NCI-H2196 (cell line): ENCODE measurements at regions not wholly inside any gene's neighbourhood (a gene's known extent, or its start where the extent isn't known, plus 50 kb on each side); places are given as distances from the start of the nearest gene placed in this dataset.
"Not testable (repeated sequence)": the region's sequence is repeated elsewhere in the genome, so short reads cannot be mapped to it uniquely, and the experiment has no call there.

Source experiments
- DNase-seq: peaks from one replicate; lab custom pipeline; 2025; ENCODE audit not compliant: unreplicated experiment; lab: John Stamatoyannopoulos, UW

- no peak for DNase-seq
Observed at GRCh38 chr18:65206551-65207260, 544.1 kb upstream of the CDH7 start.

- no peak for DNase-seq
Observed at GRCh38 chr18:65202091-65202490, 548.7 kb upstream of the CDH7 start.

DNA sequence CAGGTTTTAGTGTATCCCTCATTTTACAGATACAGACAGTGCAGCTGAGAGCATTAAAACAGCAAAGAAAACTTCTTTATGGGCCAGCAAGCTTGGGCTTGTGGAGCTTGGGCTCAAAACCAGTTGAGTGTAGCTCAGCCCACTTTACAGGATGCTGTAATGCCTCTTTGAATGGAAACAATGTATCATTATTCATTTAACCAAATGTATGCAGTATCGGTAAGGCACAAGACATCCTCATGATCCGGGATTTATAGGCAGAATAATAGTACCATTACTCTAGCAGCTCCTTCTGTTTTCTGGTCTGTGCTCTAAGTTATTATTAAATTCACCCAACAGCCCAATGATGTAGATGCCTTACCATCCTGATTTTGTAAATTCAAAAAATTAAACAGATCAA is 575.1 kb upstream of the CDH7 start:
- no peak for DNase-seq

DNA sequence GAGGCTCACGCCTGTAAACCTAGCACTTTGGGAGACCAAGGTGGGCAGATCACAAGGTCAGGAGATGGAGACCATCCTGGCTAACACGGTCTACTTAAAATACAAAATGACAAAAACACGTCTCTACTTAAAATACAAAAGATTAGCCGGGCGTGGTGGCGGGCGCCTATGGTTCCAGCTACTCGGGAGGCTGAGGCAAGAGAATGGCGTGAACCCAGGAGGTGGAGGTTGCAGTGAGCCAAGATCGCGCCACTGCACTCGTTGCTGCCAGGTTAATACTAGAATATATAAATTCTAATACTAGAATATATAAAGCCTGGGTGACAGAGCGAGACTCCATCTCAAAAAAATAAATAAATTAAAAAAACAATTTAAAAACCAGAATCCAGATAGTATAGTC is 588.7 kb upstream of the CDH7 start:
- DNase-seq = not testable (repeated sequence)

DNA sequence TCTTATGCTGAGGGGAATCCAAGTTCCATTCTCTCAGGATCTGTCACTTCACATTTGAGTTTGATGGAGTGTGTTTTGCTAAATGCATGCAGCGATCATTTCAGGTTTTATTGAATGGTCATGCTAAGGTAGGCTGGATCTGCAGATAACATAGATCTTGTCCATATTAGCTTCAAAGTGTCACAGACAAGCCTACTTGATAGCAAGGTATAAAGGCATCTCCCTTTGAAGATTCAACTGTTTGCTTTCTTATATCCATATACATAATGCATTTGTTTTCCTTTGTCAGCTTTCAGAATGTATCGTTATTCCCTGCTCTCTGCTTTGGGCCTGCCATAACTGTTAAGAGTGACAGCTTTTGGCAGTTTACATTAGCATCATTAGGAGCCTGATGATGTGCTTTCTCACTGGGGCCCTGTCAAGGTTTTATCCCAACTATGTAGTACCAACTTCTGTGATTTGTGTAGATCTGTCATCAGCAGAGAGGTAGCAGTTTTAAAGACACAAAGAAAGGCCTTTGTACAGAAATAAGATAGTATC is 604.3 kb upstream of the CDH7 start:
- no peak for DNase-seq

GRCh38 chr18:65145312-65145711 is 605.5 kb upstream of the CDH7 start:
- no peak for DNase-seq

DNA sequence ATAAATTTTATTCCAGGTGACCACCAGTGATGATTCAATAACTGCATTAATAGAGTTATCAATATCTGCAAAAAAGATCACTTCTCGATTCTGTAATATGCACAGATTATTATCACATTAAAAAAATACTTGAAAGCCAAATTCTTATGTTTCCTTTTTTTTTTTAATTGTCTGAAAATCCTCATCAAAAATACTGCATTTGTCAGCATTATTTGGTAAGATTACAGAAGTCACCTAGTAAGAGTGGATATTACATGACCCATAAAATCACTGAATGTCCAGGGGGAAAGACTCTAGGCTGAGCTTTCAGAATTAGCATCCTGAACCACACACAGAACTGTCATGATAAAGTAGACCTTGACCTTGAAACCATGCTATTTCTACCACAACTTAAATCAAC is 617.2 kb upstream of the CDH7 start:
- DNase-seq = no peak

- DNase-seq = no peak
Observed at GRCh38 chr18:65124633-65125032, 626.2 kb upstream of the CDH7 start.

- no peak for DNase-seq
Observed at GRCh38 chr18:65103864-65104263, 646.9 kb upstream of the CDH7 start.

DNA sequence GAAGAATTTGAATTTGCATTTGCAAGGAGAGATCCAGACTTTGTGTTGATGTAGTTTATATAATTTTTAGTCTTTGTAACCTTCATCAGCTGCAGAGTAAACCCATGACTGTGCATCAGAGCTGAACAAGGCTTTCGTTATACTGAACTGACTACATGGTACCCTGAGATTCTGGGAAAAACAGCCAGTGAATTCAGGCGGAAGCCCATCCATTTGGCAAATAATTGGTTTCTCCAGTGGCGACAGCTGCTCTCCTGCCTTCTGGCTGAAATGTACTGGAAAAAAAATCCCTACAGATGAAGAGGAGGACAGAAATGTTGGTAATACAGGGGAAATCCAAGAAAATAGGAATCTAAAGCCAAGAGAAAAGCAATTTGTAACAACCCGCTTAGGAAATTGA is 657.5 kb upstream of the CDH7 start:
- DNase-seq = no peak

DNA sequence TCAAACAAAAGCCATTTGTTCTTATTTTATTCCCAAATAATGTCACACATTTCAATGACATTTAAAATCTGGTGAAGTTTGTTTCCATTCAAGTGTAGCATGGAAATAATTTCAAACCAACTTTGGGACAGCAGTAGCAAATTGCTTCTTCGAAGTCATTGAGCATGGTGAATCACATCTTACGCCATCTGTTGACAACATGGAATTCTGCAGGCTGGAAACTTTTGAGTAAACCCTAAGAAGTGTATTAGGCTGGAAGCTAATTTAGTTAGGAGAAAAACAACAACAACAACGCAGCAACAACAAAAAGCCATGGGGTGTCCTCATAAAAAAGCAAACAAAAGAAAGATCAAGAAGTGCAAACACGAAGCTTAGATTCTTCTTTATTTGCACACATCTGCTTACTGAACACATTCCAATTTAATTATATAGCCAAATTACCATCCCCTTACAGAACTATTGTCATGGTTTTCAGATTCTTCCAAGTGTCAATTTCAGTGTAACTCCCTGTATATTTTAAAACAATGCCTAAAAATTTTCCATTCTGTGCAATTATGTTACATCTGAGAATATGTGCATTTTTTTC is 659.0 kb upstream of the CDH7 start:
- no peak for DNase-seq

- DNase-seq = no peak
Observed at GRCh38 chr18:65082907-65083306, 667.9 kb upstream of the CDH7 start.

GRCh38 chr18:65081786-65082185 is 669.0 kb upstream of the CDH7 start:
- no peak for DNase-seq

GRCh38 chr18:65073060-65073550 is 677.7 kb upstream of the CDH7 start:
- DNase-seq = no peak

DNA sequence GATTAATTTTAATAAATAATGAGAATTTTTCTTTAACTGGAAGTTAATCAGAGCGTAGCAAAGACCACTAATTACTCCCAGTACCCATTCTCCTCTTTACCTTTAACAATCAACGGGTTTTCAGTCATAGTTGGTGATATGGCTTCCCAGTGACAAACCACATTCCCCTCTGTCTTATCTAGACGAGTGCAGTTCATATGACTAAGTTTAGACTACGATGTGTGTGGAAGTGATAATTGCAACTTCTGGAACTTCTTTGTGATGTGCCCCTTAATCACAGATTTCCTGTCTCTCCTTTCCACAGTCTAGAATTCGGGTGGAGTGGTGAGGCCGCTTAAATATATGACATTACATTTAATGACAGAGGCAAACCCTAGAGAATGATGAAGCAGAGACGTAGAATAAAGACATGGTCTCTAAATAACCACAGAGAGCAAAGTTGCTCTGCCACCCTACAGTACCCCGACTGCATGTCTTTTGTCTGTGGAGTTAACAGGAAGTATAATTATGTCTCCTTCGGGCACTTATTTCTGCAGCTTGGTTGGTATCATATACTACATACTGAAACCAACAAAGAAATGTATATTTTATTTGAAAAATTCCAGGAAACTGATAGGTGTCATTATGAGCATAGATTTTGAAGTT is 693.3 kb upstream of the CDH7 start:
- no peak for DNase-seq

DNA sequence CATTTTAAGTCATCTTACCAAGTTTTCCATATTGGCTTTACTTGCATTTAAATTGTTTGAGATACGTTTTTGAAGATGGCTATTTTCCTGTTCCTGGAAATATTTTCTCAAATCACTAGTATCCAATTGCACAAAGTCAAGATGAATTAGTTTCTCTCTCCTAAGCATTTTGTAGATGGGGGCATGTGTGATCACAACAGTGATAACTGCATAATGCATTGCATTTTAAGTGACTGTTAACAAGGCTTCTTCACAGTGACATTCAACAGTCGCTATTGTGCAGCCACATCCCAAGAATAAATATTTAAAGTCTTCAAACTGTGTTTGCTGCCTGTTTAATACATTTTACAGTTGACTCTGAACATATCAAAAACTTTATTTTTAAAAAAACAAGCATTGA is 694.2 kb upstream of the CDH7 start:
- no peak for DNase-seq

DNA sequence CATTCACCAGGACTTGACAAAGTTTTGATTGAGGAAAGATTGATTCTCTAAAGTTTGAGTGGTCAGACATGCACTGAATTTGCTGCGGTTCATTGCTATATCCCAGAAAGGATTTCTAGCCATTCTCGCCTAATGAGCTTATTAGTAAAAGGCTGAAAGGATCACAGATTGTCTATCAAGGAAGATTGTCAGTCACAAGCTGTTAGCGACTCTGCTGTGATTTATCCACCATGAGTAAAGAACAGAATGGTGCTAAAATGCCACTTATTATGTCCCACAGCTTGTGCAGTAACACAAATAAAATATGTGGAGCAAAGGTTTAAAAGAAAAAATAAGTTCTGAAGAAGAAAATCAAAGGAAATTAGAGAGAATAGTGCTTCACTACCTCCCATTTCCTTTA is 701.2 kb upstream of the CDH7 start:
- no peak for DNase-seq

DNA sequence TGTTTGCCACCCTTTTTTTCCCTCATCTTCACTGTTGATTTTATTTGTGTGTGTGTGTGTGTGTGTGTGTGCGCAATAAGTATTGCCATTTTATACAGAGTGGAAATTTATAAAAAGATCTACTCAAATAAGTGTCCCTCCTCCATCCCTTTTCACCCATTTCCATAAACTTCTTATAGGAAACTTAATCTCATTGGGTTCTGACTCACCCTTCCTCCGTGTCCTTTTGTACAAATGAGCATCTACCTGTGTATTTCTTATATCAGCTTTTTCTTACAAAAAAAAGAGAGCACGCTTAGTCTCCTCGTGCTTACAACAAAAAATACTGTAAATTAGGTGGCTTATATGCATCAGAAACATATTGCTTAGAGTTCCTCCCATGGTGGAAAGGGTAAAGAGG is 711.2 kb upstream of the CDH7 start:
- no peak for DNase-seq

DNA sequence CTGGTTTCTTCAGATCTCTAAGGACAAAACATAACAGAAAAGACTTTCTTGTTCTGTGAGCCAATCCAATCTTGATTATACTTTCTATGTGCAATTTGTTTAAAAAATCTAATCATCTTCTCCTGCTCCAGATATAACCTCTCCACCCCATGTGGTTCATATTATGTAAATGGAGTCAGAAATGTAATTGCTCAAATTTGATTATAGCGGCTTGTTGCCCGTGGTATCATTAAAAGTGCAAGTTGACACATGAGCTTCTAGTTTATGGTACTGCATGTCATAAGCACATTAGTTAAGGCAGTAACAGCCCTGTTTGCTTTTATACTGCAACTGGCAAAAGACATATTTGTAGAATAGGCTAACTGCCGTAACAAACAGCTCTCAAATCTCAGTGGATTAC is 715.1 kb upstream of the CDH7 start:
- no peak for DNase-seq

GRCh38 chr18:65025756-65026155 is 725.1 kb upstream of the CDH7 start:
- no peak for DNase-seq

GRCh38 chr18:65021021-65021420 is 729.8 kb upstream of the CDH7 start:
- no peak for DNase-seq

- DNase-seq = no peak
Observed at GRCh38 chr18:65018184-65018583, 732.6 kb upstream of the CDH7 start.
